HepG2 (cell line): ENCODE measurements at regions not wholly inside any gene's neighbourhood (a gene's known extent, or its start where the extent isn't known, plus 50 kb on each side); places are given as distances from the start of the nearest gene placed in this dataset.

Experiments
- ATAC-seq: fragments of 200-7000 bp; cut with Tn5 transposase; 3 replicates; pipeline ENCODE4 v1.9.1; 2020; ENCODE audit warnings: mild to moderate bottlenecking, moderate library complexity
- BruUV-seq: library from RNA; stranded (reverse); fragments of 400-500 nt; replicated peaks from 2 replicates; lab custom pipeline; 2021; lab: Mats Ljungman, UMichigan
- CTCF ChIA-PET: fragments of 300-600 bp; formaldehyde crosslinking; extraction: SDS; loops from one replicate; lab custom pipeline; 2021; ENCODE audit warnings: low total read pairs, inconsistent platforms, low intra/inter-chr PET ratio; lab: Yijun Ruan, JAX
- POLR2A ChIA-PET: fragments of 350-600 bp; sonication (Branson Sonifier 250); formaldehyde crosslinking; loops from one replicate; lab custom pipeline; 2020; ENCODE audit warnings: antibody characterized with exemption, inconsistent platforms; lab: Yijun Ruan, JAX
- DNase-seq: peaks from one replicate; pipeline ENCODE4 v3.0.0-alpha.2; 2015; ENCODE audit warnings: low spot score
- FAIRE-seq: peaks from 3 replicates; lab custom pipeline; 2011; peaks lifted over from hg19 to GRCh38; lab: Jason Lieb, UNC
- H2AFZ ChIP-seq: one replicate; pipeline ENCODE4 v1.6.1; 2011; ENCODE audit warnings: low read length, inconsistent platforms
- H3K27ac ChIP-seq: fragments of 300-600 bp; 3 replicates; pipeline ENCODE4 v1.8.0; 2011; ENCODE audit warnings: mixed run types, mild to moderate bottlenecking, mixed read lengths, low read length, inconsistent platforms; ENCODE audit not compliant: insufficient read depth; ENCODE audit errors: extremely low read length
- H3K27me3 ChIP-seq, 2 experiments: fragments of 200-600 bp in 1 of 2; 2 replicates in 1 of 2; 3 replicates in 1 of 2; pipeline versions ENCODE4 v1.6.0 to v1.8.0; 2011; ENCODE audit warnings: low read length in 2 of 2, mild to moderate bottlenecking in 2 of 2, moderate library complexity in 2 of 2, inconsistent platforms in 1 of 2; ENCODE audit not compliant: insufficient read depth in 2 of 2, control insufficient read depth in 1 of 2
- H3K36me3 ChIP-seq, 2 experiments: fragments of 200-600 bp in 1 of 2; replicated peaks in 1 of 2; 2 replicates in 1 of 2; 3 replicates in 1 of 2; pipeline versions ENCODE4 v1.5.1 to v1.8.0; 2011; ENCODE audit warnings: low read length in 2 of 2, inconsistent platforms in 1 of 2; ENCODE audit not compliant: insufficient read depth in 2 of 2, control insufficient read depth in 1 of 2
- H3K4me1 ChIP-seq: 2 replicates; pipeline ENCODE4 v1.5.1; 2012; ENCODE audit warnings: low read length, inconsistent platforms; ENCODE audit not compliant: insufficient read depth
- H3K4me2 ChIP-seq: 2 replicates; pipeline ENCODE4 v1.6.0; 2011; ENCODE audit warnings: low read depth, low read length, inconsistent platforms
- H3K4me3 ChIP-seq, 3 experiments: fragments of 200-600 bp in 1 of 3; sonication (generic), shearing (Covaris generic) in 1 of 3; replicated peaks in 1 of 3; 2 replicates each; pipeline ENCODE4 v1.5.1; 2011 to 2016; ENCODE audit warnings: low read length in 3 of 3, inconsistent platforms in 2 of 3, low read depth in 2 of 3, mild to moderate bottlenecking in 2 of 3, control low read depth in 1 of 3, mixed read lengths in 1 of 3; ENCODE audit not compliant: insufficient read depth in 1 of 3
- H3K79me2 ChIP-seq: one replicate; pipeline ENCODE4 v1.6.1; 2011; ENCODE audit warnings: low read length, inconsistent platforms; ENCODE audit not compliant: insufficient read depth
- H3K9ac ChIP-seq: 2 replicates; pipeline ENCODE4 v1.6.0; 2011; ENCODE audit warnings: mild to moderate bottlenecking, low read depth, low read length, inconsistent platforms; ENCODE audit not compliant: insufficient read depth
- H3K9me3 ChIP-seq: 2 replicates; pipeline ENCODE4 v1.5.1; 2012; ENCODE audit warnings: mild to moderate bottlenecking, low read length
- H4K20me1 ChIP-seq: 2 replicates; pipeline ENCODE4 v1.6.0; 2011; ENCODE audit warnings: inconsistent platforms, mild to moderate bottlenecking, low read length, moderate library complexity; ENCODE audit not compliant: insufficient read depth
- ATM ChIP-seq: fragments of 450-650 bp; IDR thresholded peaks from 2 replicates; pipeline ENCODE4 v1.7.1; 2017; ENCODE audit warnings: mild to moderate bottlenecking, borderline replicate concordance
- BORCS8-MEF2B ChIP-seq: sonication (generic); formaldehyde crosslinking; IDR thresholded peaks from 2 replicates; pipeline ENCODE4 v1.8.0; 2022; ENCODE audit warnings: mild to moderate bottlenecking, missing genetic modification reagents
- CHCHD3 ChIP-seq: sonication (generic); formaldehyde crosslinking; IDR thresholded peaks from 2 replicates; pipeline ENCODE4 v1.8.0; 2022; ENCODE audit warnings: mild to moderate bottlenecking, missing genetic modification reagents, moderate library complexity
- ISL2 ChIP-seq: sonication (generic); formaldehyde crosslinking; IDR thresholded peaks from 2 replicates; pipeline ENCODE4 v1.5.0; 2020; ENCODE audit warnings: missing genetic modification reagents
- JUND ChIP-seq: sonication (generic); formaldehyde crosslinking; IDR thresholded peaks from 2 replicates; pipeline ENCODE4 v1.8.0; 2022; ENCODE audit warnings: mild to moderate bottlenecking, missing genetic modification reagents
- RBM39 ChIP-seq: fragments of 200-400 bp; formaldehyde crosslinking; IDR thresholded peaks from one replicate; pipeline ENCODE4 v1.6.1; 2018; ENCODE audit warnings: antibody characterized with exemption, mild to moderate bottlenecking, low read depth, low read length; ENCODE audit not compliant: poor library complexity, severe bottlenecking
- ZC3H13 ChIP-seq: sonication (generic); formaldehyde crosslinking; IDR thresholded peaks from 2 replicates; pipeline ENCODE4 v1.8.1; 2023; ENCODE audit warnings: mild to moderate bottlenecking, missing genetic modification reagents, moderate library complexity
- ZNF138 ChIP-seq: sonication (generic); formaldehyde crosslinking; IDR thresholded peaks from 2 replicates; pipeline ENCODE4 v1.5.0; 2020; ENCODE audit warnings: mild to moderate bottlenecking, low read depth, missing genetic modification reagents
- ZNF558 ChIP-seq: sonication (generic); formaldehyde crosslinking; IDR thresholded peaks from 2 replicates; pipeline ENCODE4 v1.9.0; 2022; ENCODE audit warnings: mild to moderate bottlenecking, missing genetic modification reagents, borderline replicate concordance
- ZUFSP ChIP-seq: sonication (generic); formaldehyde crosslinking; IDR thresholded peaks from 2 replicates; pipeline ENCODE4 v1.9.0; 2021; ENCODE audit warnings: missing genetic modification reagents, mild to moderate bottlenecking, borderline replicate concordance
- WGBS: methylation state at CpG from one replicate; pipeline ENCODE4 v1.1.6; 2017; ENCODE audit warnings: low lambda C conversion rate; 5-methylcytosine and 5-hydroxymethylcytosine counted together
- in situ Hi-C: cut with HindIII; loops from 2 replicates; pipeline ENCODE4 v1.10.0; 2017; ENCODE audit warnings: low pct_unique_long_range_greater_than_20kb; ENCODE audit not compliant: extremely low pct_ligation_motif_present
- intact Hi-C: fragments of 100-400 bp; cut with micrococcal nuclease; formaldehyde crosslinking; loops from one replicate; pipeline ENCODE4 v1.10.0; 2022; ENCODE audit not compliant: unreplicated experiment
- TF ChIP-seq, protein P1 (sequence below): sonication (generic); formaldehyde crosslinking; IDR thresholded peaks from 2 replicates; pipeline ENCODE4 v1.9.0; 2021; ENCODE audit warnings: missing genetic modification reagents, borderline replicate concordance
- TF ChIP-seq, protein P2 (sequence below): sonication (generic); formaldehyde crosslinking; IDR thresholded peaks from 2 replicates; pipeline ENCODE4 v1.8.1; 2023; ENCODE audit warnings: mild to moderate bottlenecking, inconsistent platforms, moderate library complexity, missing genetic modification reagents, borderline replicate concordance
- TF ChIP-seq, protein P3 (sequence below): sonication (generic); formaldehyde crosslinking; IDR thresholded peaks from 2 replicates; pipeline ENCODE4 v1.9.0; 2022; ENCODE audit warnings: missing genetic modification reagents, mild to moderate bottlenecking, borderline replicate concordance
- TF ChIP-seq, protein P4 (sequence below): sonication (generic); formaldehyde crosslinking; IDR thresholded peaks from 2 replicates; pipeline ENCODE4 v1.5.0; 2020; ENCODE audit warnings: missing genetic modification reagents, mild to moderate bottlenecking, borderline replicate concordance

- no peak for DNase-seq
- TF ChIP-seq RBM39 (no peak), ZC3H13 (CRISPR knock-in tag) (no peak), JUND (CRISPR knock-in tag) (no peak), CHCHD3 (no peak), BORCS8-MEF2B (CRISPR knock-in tag) (no peak), ISL2 (CRISPR knock-in tag) (no peak), ATM (no peak), ZNF558 (CRISPR knock-in tag) (no peak), ZUFSP (CRISPR knock-in tag) (no peak), ZNF138 (CRISPR knock-in tag) (no peak)
- TF ChIP-seq, protein P1, sequence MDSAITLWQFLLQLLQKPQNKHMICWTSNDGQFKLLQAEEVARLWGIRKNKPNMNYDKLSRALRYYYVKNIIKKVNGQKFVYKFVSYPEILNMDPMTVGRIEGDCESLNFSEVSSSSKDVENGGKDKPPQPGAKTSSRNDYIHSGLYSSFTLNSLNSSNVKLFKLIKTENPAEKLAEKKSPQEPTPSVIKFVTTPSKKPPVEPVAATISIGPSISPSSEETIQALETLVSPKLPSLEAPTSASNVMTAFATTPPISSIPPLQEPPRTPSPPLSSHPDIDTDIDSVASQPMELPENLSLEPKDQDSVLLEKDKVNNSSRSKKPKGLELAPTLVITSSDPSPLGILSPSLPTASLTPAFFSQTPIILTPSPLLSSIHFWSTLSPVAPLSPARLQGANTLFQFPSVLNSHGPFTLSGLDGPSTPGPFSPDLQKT (CRISPR knock-in tag) = no peak
- TF ChIP-seq, protein P2, sequence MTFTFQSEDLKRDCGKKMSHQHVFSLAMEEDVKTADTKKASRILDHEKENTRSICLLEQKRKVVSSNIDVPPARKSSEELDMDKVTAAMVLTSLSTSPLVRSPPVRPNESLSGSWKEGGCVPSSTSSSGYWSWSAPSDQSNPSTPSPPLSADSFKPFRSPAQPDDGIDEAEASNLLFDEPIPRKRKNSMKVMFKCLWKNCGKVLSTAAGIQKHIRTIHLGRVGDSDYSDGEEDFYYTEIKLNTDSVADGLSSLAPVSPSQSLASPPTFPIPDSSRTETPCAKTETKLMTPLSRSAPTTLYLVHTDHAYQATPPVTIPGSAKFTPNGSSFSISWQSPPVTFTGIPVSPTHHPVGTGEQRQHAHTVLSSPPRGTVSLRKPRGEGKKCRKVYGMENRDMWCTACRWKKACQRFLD = no peak
- TF ChIP-seq, protein P3, sequence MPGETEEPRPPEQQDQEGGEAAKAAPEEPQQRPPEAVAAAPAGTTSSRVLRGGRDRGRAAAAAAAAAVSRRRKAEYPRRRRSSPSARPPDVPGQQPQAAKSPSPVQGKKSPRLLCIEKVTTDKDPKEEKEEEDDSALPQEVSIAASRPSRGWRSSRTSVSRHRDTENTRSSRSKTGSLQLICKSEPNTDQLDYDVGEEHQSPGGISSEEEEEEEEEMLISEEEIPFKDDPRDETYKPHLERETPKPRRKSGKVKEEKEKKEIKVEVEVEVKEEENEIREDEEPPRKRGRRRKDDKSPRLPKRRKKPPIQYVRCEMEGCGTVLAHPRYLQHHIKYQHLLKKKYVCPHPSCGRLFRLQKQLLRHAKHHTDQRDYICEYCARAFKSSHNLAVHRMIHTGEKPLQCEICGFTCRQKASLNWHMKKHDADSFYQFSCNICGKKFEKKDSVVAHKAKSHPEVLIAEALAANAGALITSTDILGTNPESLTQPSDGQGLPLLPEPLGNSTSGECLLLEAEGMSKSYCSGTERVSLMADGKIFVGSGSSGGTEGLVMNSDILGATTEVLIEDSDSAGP (CRISPR knock-in tag) = no peak
- TF ChIP-seq, protein P4, sequence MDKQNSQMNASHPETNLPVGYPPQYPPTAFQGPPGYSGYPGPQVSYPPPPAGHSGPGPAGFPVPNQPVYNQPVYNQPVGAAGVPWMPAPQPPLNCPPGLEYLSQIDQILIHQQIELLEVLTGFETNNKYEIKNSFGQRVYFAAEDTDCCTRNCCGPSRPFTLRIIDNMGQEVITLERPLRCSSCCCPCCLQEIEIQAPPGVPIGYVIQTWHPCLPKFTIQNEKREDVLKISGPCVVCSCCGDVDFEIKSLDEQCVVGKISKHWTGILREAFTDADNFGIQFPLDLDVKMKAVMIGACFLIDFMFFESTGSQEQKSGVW (CRISPR knock-in tag) = no peak
- in situ Hi-C loops (no loop called here), intact Hi-C loops (no loop called here)
- H3K4me2 ChIP-seq = no peak overlapping the region
- no peaks in the 10 kb centered on the region for H3K4me1 ChIP-seq
- no peaks in the 10 kb centered on the region for H3K27me3 ChIP-seq
- H3K9me3 ChIP-seq = peaks cover 39% of the 10 kb centered on the region
- no peaks in the 10 kb centered on the region for H3K36me3 ChIP-seq
- H3K4me3 ChIP-seq = no peak overlapping the region
- H3K27ac ChIP-seq = no peak overlapping the region
- WGBS = 0% methylated on average over 2 of the region's 2 CpGs
- ATAC-seq = no peak
- ChIA-PET CTCF (no interaction called here), POLR2A (no interaction called here)
- no peak for FAIRE-seq
- H3K79me2 ChIP-seq = no peaks in the 10 kb centered on the region
- H3K9ac ChIP-seq = no peak overlapping the region
- H2AFZ ChIP-seq = no peak overlapping the region
- no peaks in the 10 kb centered on the region for H4K20me1 ChIP-seq
- no TSS peak for BruUV-seq
Measured at GRCh38 chr2:82992968-82993367, 1466.1 kb downstream of the SUCLG1 start.
